A549 (cell line): ENCODE measurements at regions not wholly inside any gene's neighbourhood (a gene's known extent, or its start where the extent isn't known, plus 50 kb on each side); places are given as distances from the start of the nearest gene placed in this dataset.

Experiments
- KDM1A ChIP-seq: fragments of 200-600 bp; sonication (generic); IDR thresholded peaks from 2 replicates; pipeline ENCODE4 v1.6.1; 2016; ENCODE audit warnings: low read depth, mild to moderate bottlenecking
- POLR2A ChIP-seq: IDR thresholded peaks from 2 replicates; pipeline ENCODE4 v1.6.1; 2012; ENCODE audit warnings: mild to moderate bottlenecking, low read length
- ZSCAN20 ChIP-seq: fragments of 250-450 bp; sonication (Bioruptor Pico); IDR thresholded peaks from 2 replicates; pipeline ENCODE4 v1.8.0; 2022; ENCODE audit warnings: mild to moderate bottlenecking, moderate library complexity
- TF ChIP-seq, protein P1 (sequence below): fragments of >200 bp; sonication (Bioruptor Twin); formaldehyde crosslinking; IDR thresholded peaks from 3 replicates; pipeline ENCODE4 v1.5.1; 2016

DNA sequence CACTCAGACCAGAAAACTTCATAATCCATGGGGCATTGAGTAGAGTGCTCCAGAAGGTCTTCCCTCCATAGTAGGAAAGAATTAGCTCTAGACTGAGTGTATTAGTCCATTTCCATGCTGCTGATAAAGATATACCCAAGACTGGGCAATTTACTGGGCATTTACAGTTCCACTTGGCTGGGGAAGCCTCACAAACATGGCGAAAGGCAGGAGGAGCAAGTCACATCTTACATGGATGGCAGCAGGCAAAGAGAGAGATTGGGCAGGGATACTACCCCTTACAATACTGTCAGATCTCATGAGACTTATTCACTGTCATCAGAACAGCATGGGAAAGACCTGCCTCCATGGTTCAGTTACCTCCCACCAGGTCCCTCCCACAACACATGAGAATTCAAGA, 300.6 kb upstream of the TMEM132C start:
- TF ChIP-seq KDM1A (no peak), POLR2A (no peak), ZSCAN20 (CRISPR knock-in tag) (no peak)
- TF ChIP-seq, protein P1, sequence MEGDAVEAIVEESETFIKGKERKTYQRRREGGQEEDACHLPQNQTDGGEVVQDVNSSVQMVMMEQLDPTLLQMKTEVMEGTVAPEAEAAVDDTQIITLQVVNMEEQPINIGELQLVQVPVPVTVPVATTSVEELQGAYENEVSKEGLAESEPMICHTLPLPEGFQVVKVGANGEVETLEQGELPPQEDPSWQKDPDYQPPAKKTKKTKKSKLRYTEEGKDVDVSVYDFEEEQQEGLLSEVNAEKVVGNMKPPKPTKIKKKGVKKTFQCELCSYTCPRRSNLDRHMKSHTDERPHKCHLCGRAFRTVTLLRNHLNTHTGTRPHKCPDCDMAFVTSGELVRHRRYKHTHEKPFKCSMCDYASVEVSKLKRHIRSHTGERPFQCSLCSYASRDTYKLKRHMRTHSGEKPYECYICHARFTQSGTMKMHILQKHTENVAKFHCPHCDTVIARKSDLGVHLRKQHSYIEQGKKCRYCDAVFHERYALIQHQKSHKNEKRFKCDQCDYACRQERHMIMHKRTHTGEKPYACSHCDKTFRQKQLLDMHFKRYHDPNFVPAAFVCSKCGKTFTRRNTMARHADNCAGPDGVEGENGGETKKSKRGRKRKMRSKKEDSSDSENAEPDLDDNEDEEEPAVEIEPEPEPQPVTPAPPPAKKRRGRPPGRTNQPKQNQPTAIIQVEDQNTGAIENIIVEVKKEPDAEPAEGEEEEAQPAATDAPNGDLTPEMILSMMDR: no peak
